HCT116 (cell line): ENCODE measurements at regions not wholly inside any gene's neighbourhood (a gene's known extent, or its start where the extent isn't known, plus 50 kb on each side); places are given as distances from the start of the nearest gene placed in this dataset.

Experiments
- ATAC-seq: fragments of 200-7000 bp; cut with Tn5 transposase; 2 replicates; pipeline ENCODE4 v1.9.1; 2020; ENCODE audit warnings: mild to moderate bottlenecking, moderate library complexity
- BruUV-seq: library from RNA; stranded (reverse); fragments of 400-500 nt; replicated peaks from 2 replicates; lab custom pipeline; 2021; lab: Mats Ljungman, UMichigan
- CTCF ChIA-PET: fragments of 300-600 bp; sonication (Branson Sonifier 250); formaldehyde crosslinking; loops from one replicate; lab custom pipeline; 2021; ENCODE audit warnings: antibody characterized with exemption; lab: Charles Lee
- POLR2A ChIA-PET: fragments of 300-600, 350-600 bp; sonication (Branson Sonifier 250); formaldehyde crosslinking; loops from one replicate; lab custom pipeline; 2021; ENCODE audit warnings: antibody characterized with exemption; lab: Charles Lee
- RAD21 ChIA-PET, 2 experiments: fragments of 300-600 bp; sonication (Branson Sonifier 250); formaldehyde crosslinking; loops; one replicate each; lab custom pipeline; 2023; ENCODE audit warnings: low total read pairs in 2 of 2; ENCODE audit not compliant: uncharacterized antibody in 2 of 2, unreplicated experiment in 2 of 2, low non-redundant PET in 1 of 2; lab: Charles Lee
- DNase-seq: peaks from one replicate; pipeline ENCODE4 v3.0.0-alpha.2; 2010; ENCODE audit warnings: low read depth, low spot score
- H2AFZ ChIP-seq: fragments of 200-600 bp; shearing (Covaris generic), sonication (generic); 2 replicates; pipeline ENCODE4 v1.6.1; 2017; ENCODE audit warnings: low read depth, mixed run types, mixed read lengths, antibody characterized with exemption, low read length; ENCODE audit not compliant: poor library complexity, severe bottlenecking
- H3K27ac ChIP-seq: 2 replicates; pipeline ENCODE4 v1.5.1; 2012; ENCODE audit warnings: low read depth, low read length
- H3K27me3 ChIP-seq: fragments of 200-600 bp; sonication (generic); 2 replicates; pipeline ENCODE4 v1.6.1; 2016; ENCODE audit warnings: mixed run types, low read length, mixed read lengths; ENCODE audit not compliant: insufficient read depth
- H3K36me3 ChIP-seq, 2 experiments: fragments of 200-500 bp in 1 of 2; fragments of 200-600 bp in 1 of 2; sonication (Bioruptor generic) in 1 of 2; sonication (generic) in 1 of 2; 2 replicates each; pipeline versions ENCODE4 v1.5.1 to v1.6.1; 2014 to 2016; ENCODE audit warnings: low read length in 2 of 2, inconsistent platforms in 1 of 2, mixed read lengths in 1 of 2, mixed run types in 1 of 2; ENCODE audit not compliant: insufficient read depth in 2 of 2, control insufficient read depth in 1 of 2
- H3K4me1 ChIP-seq, 2 experiments: fragments of 200-600 bp in 1 of 2; sonication (generic) in 1 of 2; 2 replicates each; pipeline versions ENCODE4 v1.5.1 to v1.6.1; 2012 to 2017; ENCODE audit warnings: low read length in 2 of 2, inconsistent platforms in 1 of 2, mild to moderate bottlenecking in 1 of 2, mixed read lengths in 1 of 2, mixed run types in 1 of 2, moderate library complexity in 1 of 2; ENCODE audit not compliant: insufficient read depth in 2 of 2, control insufficient read depth in 1 of 2
- H3K4me2 ChIP-seq: fragments of 200-600 bp; sonication (generic); 2 replicates; pipeline ENCODE4 v1.6.1; 2017; ENCODE audit warnings: mixed run types, low read length, mixed read lengths
- H3K4me3 ChIP-seq, 2 experiments: fragments of 200-600 bp in 1 of 2; sonication (generic) in 1 of 2; replicated peaks in 1 of 2; 2 replicates each; pipeline ENCODE4 v1.5.1; 2011 to 2016; ENCODE audit warnings: low read length in 2 of 2, control low read depth in 1 of 2, low read depth in 1 of 2, mild to moderate bottlenecking in 1 of 2, mixed read lengths in 1 of 2, mixed run types in 1 of 2
- H3K79me2 ChIP-seq: fragments of 200-600 bp; sonication (generic); 2 replicates; pipeline ENCODE4 v1.6.1; 2017; ENCODE audit warnings: mild to moderate bottlenecking, mixed run types, low read length, moderate library complexity, mixed read lengths; ENCODE audit not compliant: insufficient read depth
- H3K9ac ChIP-seq: fragments of 200-600 bp; sonication (generic); 2 replicates; pipeline ENCODE4 v1.6.1; 2016; ENCODE audit warnings: low read length, mixed read lengths
- H3K9me2 ChIP-seq: fragments of 200-600 bp; sonication (generic), shearing (Covaris generic); 2 replicates; pipeline ENCODE4 v1.6.1; 2017; ENCODE audit warnings: mixed run types, mild to moderate bottlenecking, moderate library complexity; ENCODE audit not compliant: insufficient read depth
- H3K9me3 ChIP-seq, 2 experiments: fragments of 200-500 bp in 1 of 2; fragments of 200-600 bp in 1 of 2; sonication (Bioruptor generic) in 1 of 2; sonication (generic) in 1 of 2; 2 replicates each; pipeline ENCODE4 v1.6.1; 2014 to 2017; ENCODE audit warnings: low read length in 2 of 2, mixed read lengths in 2 of 2, inconsistent platforms in 1 of 2, low read depth in 1 of 2, mild to moderate bottlenecking in 1 of 2, mixed run types in 1 of 2, moderate library complexity in 1 of 2; ENCODE audit not compliant: control insufficient read depth in 1 of 2, insufficient read depth in 1 of 2
- H4K20me1 ChIP-seq: fragments of 200-600 bp; sonication (generic), shearing (Covaris generic); 2 replicates; pipeline ENCODE4 v1.6.1; 2017; ENCODE audit warnings: mixed run types, mild to moderate bottlenecking, moderate library complexity; ENCODE audit not compliant: insufficient read depth
- CEBPB ChIP-seq: IDR thresholded peaks from 2 replicates; pipeline ENCODE4 v1.6.1; 2012; ENCODE audit warnings: low read depth
- EGR1 ChIP-seq: IDR thresholded peaks from 2 replicates; pipeline ENCODE4 v1.6.1; 2012; ENCODE audit warnings: low read depth
- EZH2phosphoT487 ChIP-seq: fragments of 200-600 bp; IDR thresholded peaks from 2 replicates; pipeline ENCODE4 v1.6.1; 2018; ENCODE audit warnings: antibody characterized with exemption, borderline replicate concordance
- FOSL1 ChIP-seq: IDR thresholded peaks from 2 replicates; pipeline ENCODE4 v1.6.1; 2012; ENCODE audit warnings: low read depth
- POLR2A ChIP-seq: IDR thresholded peaks from 2 replicates; pipeline ENCODE4 v1.7.0; 2011; ENCODE audit warnings: borderline replicate concordance; ENCODE audit not compliant: insufficient read depth, insufficient read length; ENCODE audit errors: extremely low read depth
- RAD21 ChIP-seq: IDR thresholded peaks from 2 replicates; pipeline ENCODE4 v1.6.1; 2012; ENCODE audit warnings: low read depth, mild to moderate bottlenecking
- SIN3A ChIP-seq: IDR thresholded peaks from 2 replicates; pipeline ENCODE4 v1.6.1; 2012; ENCODE audit warnings: low read depth
- SP1 ChIP-seq: IDR thresholded peaks from 2 replicates; pipeline ENCODE4 v1.6.1; 2012; ENCODE audit warnings: low read depth
- TCF7L2 ChIP-seq: IDR thresholded peaks from 2 replicates; pipeline ENCODE4 v1.7.0; 2011; ENCODE audit warnings: borderline replicate concordance, inconsistent platforms; ENCODE audit not compliant: insufficient read depth, insufficient read length; ENCODE audit errors: extremely low read depth
- YY1 ChIP-seq: IDR thresholded peaks from 2 replicates; pipeline ENCODE4 v1.6.1; 2011; ENCODE audit warnings: low read length, low read depth, moderate library complexity, mild to moderate bottlenecking; ENCODE audit not compliant: insufficient replicate concordance; ENCODE audit errors: extremely low read depth
- intact Hi-C: fragments of 100-400 bp; cut with micrococcal nuclease; formaldehyde crosslinking; loops from 2 replicates; pipeline ENCODE4 v1.10.0; 2022
- TF ChIP-seq, protein P1 (sequence below): IDR thresholded peaks from 2 replicates; pipeline ENCODE4 v1.6.1; 2012
- TF ChIP-seq, protein P2 (sequence below): IDR thresholded peaks from 2 replicates; pipeline ENCODE4 v1.6.1; 2012
- TF ChIP-seq, protein P3 (sequence below): IDR thresholded peaks from 2 replicates; pipeline ENCODE4 v1.6.1; 2011; ENCODE audit warnings: mild to moderate bottlenecking, low read length, moderate library complexity; ENCODE audit not compliant: insufficient replicate concordance; ENCODE audit errors: extremely low read depth

DNA sequence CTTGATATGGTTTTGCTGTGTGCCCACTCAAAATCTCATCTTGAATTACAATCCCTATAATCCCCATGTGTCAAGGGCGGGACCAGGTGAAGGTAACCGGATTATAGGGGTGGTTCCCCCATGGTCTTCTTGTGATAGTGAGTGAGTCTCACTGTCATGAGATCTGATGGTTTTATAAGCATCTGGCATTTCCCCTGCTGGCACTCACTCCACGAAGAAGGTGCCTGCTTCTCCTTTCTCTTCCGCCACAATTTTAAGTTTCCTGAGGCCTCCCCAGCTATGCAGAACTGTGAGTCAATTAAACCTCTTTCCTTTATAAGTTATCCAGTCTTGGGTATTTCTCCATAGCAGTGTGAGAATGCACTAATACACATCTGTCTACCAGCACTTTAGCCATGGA, 109.5 kb upstream of the SDK1 start:
- BruUV-seq: no TSS peak
- intact Hi-C loops: no loop called here
- H3K4me1 ChIP-seq: peaks cover 0 to 5% of the 10 kb centered on the region in 2 experiments; a peak in 1 of 4 replicates

More for the DNA sequence above, 109.5 kb upstream of the SDK1 start:
- no peak overlapping the region for H3K4me2 ChIP-seq
- no peaks in the 10 kb centered on the region for H3K36me3 ChIP-seq
- no peaks in the 10 kb centered on the region for H3K79me2 ChIP-seq
- no peaks in the 10 kb centered on the region for H3K27me3 ChIP-seq
- no peak overlapping the region for H3K4me3 ChIP-seq
- CTCF ChIA-PET: no interaction called here
- no peak overlapping the region for H3K9ac ChIP-seq
- RAD21 ChIA-PET: no interaction called here
- H3K27ac ChIP-seq: no peak overlapping the region
- DNase-seq (no peak), ATAC-seq (no peak)
- no peaks in the 10 kb centered on the region for H3K9me2 ChIP-seq
- H4K20me1 ChIP-seq: no peaks in the 10 kb centered on the region
- no peak for TF ChIP-seq EZH2phosphoT487
- TF ChIP-seq YY1: no peak
- no peak for TF ChIP-seq POLR2A
- no peak for TF ChIP-seq FOSL1
- TF ChIP-seq, protein P1, sequence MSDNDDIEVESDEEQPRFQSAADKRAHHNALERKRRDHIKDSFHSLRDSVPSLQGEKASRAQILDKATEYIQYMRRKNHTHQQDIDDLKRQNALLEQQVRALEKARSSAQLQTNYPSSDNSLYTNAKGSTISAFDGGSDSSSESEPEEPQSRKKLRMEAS: no peak
- TF ChIP-seq, protein P2, sequence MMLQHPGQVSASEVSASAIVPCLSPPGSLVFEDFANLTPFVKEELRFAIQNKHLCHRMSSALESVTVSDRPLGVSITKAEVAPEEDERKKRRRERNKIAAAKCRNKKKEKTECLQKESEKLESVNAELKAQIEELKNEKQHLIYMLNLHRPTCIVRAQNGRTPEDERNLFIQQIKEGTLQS: no peak
- no peak for TF ChIP-seq EGR1
- TF ChIP-seq, protein P3, sequence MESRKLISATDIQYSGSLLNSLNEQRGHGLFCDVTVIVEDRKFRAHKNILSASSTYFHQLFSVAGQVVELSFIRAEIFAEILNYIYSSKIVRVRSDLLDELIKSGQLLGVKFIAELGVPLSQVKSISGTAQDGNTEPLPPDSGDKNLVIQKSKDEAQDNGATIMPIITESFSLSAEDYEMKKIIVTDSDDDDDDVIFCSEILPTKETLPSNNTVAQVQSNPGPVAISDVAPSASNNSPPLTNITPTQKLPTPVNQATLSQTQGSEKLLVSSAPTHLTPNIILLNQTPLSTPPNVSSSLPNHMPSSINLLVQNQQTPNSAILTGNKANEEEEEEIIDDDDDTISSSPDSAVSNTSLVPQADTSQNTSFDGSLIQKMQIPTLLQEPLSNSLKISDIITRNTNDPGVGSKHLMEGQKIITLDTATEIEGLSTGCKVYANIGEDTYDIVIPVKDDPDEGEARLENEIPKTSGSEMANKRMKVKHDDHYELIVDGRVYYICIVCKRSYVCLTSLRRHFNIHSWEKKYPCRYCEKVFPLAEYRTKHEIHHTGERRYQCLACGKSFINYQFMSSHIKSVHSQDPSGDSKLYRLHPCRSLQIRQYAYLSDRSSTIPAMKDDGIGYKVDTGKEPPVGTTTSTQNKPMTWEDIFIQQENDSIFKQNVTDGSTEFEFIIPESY: no peak
- no peak for TF ChIP-seq CEBPB
- no peak for TF ChIP-seq TCF7L2
- no peak for TF ChIP-seq SIN3A
- TF ChIP-seq SP1: no peak
- no peak for TF ChIP-seq RAD21
- no peak overlapping the region for H2AFZ ChIP-seq
- POLR2A ChIA-PET: no interaction called here
- no peaks in the 10 kb centered on the region for H3K9me3 ChIP-seq
